ENCODE measurements at regions not wholly inside any gene's neighbourhood (a gene's known extent, or its start where the extent isn't known, plus 50 kb on each side); places are given as distances from the start of the nearest gene placed in this dataset.

DNA sequence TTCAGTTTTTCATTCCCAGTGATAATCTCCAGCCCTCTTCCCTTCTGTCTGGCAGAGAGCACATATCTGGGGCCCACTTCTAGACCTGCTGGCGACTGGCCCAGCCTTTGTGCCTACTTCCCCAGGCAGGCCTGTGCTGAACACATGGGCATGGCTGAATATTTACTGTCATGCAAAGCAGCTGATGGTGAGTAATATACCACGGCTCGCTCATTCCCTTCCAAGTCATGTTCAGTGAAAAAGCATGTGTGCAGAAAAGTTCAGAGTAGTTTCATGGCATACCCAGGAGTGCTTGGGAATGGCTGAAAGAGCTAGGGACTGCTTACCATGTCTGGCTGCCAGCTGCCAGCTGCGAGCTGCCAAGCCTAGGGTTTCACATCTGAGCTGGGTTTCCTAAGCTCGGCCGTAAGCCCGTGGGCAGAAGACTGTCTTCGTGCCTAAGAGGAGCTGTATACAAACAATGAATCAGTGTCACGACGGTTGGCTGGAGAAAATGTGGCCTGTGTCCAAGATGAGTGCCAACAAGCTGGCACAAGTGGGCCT is 179.9 kb upstream of the PELI2 start:
- peaks cover 0 to 12% of the 10 kb centered on the region in 2 donors for H3K27me3 Mint-ChIP-seq
- no peaks in the 10 kb centered on the region for H3K9me3 Mint-ChIP-seq
- no peak overlapping the region for H3K4me3 Mint-ChIP-seq
- DNase-seq (ENCODE audit: low spot score): no peak
- H3K27ac Mint-ChIP-seq: no peak overlapping the region
- ATAC-seq: no peak
- H3K36me3 Mint-ChIP-seq: no peaks in the 10 kb centered on the region
- no peaks in the 10 kb centered on the region for H3K4me1 Mint-ChIP-seq (ENCODE audit: low read depth in 2 of 2)

DNA sequence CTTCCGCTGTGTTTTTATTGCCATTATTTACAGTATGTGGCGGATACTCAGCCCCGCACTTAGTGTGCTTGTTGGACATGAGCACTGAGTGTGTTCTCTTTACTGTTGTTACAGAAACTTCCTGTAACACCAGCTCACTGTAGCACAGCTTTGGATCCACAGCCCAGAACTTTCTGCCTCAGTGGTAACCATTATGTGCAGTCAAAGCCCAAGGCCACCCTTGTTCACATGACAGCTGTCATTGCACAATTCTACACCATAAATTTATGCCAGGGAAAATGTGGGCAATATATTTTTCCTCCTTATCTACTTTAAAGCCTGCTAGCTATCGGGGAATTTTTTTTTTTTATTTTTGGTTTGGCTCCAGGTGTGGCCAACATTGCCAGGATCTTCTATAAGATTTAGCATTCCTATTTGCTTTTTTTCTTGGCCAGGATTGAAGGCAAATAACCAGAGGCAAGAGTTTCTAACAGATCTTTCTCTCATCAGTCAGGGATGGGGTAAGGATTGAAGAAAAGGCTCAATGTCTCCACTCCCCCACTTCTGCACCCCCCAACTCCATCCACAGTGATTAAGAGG is 176.0 kb upstream of the PELI2 start:
- no peaks in the 10 kb centered on the region for H3K9me3 Mint-ChIP-seq
- no peak for DNase-seq (ENCODE audit: low spot score)
- H3K4me3 Mint-ChIP-seq: no peak overlapping the region
- no peak for ATAC-seq
- H3K36me3 Mint-ChIP-seq: no peaks in the 10 kb centered on the region
- H3K27me3 Mint-ChIP-seq: peaks cover 0 to 10% of the 10 kb centered on the region in 2 donors
- no peak overlapping the region for H3K27ac Mint-ChIP-seq
- no peaks in the 10 kb centered on the region for H3K4me1 Mint-ChIP-seq (ENCODE audit: low read depth in 2 of 2)

DNA sequence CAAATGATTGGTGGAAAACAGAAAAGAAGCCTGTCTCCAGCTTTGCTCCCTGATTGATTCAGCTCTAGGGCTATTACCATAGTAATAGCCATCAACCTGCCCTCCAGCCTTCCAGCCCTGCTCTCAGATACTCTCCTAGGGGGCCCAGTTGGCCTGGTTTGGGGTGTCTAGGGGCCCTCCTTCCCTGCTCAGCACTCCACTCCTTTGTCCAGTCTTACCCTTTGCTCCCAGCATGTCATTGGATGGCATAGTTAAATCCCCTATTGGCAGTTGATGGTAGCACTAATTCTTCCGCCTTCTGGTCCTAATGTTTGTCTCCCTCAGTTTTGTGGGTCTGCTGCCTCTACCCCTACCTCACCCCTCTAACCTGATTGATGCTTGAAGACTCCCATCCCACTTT is 175.4 kb upstream of the PELI2 start:
- Mint-ChIP-seq H3K9me3 (no peaks in the 10 kb centered on the region), H3K4me3 (no peak overlapping the region), H3K4me1 (ENCODE audit: low read depth in 2 of 2) (no peaks in the 10 kb centered on the region), H3K36me3 (no peaks in the 10 kb centered on the region), H3K27ac (no peak overlapping the region), H3K27me3 (peaks cover 0 to 10% of the 10 kb centered on the region in 2 donors)
- ATAC-seq (no peak), DNase-seq (ENCODE audit: low spot score) (no peak)

DNA sequence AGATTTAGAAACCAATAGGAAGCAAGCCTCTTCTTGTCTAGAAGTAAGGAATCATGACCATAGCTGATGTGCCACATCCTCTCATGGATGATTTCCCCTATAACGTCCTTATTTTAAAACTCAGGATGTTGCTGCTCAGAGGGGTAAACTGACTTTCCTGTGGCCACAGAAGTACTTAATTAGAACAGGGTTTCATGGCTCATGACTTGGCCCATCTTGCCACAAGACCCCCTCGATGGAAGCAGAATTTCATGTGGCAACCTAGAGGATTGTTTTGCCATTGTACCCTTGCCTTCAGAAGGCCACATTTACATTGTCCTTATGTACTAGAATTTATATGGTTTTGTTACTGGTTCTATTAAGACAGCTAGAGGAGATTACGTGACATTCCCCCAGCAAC is 173.5 kb upstream of the PELI2 start:
- DNase-seq (ENCODE audit: low spot score) (no peak), ATAC-seq (no peak)
- Mint-ChIP-seq H3K27ac (no peak overlapping the region), H3K4me1 (ENCODE audit: low read depth in 2 of 2) (no peaks in the 10 kb centered on the region), H3K36me3 (no peaks in the 10 kb centered on the region), H3K4me3 (no peak overlapping the region), H3K27me3 (peaks cover 3 to 13% of the 10 kb centered on the region in 2 donors), H3K9me3 (no peaks in the 10 kb centered on the region)

DNA sequence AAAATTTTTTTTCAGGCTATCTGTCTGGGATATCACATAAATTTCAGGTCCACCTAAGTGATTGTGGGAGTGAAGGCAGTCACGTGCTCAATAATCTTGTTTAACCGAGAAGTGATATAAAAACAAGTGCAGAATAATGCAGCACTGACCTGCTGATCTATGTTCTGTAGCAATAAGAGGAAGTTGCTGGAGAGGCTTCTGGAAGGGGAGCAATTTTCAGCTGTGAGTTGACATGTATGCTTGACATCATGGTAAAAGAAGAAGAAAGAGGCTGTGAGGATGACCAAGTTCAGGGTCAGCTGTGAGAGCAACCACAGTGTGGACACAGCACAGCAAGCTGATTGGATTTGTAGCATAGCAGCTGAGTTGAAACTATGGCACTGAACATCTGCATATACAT is 172.0 kb upstream of the PELI2 start:
- Mint-ChIP-seq H3K27me3 (peaks cover 3 to 21% of the 10 kb centered on the region in 2 donors), H3K4me1 (ENCODE audit: low read depth in 2 of 2) (no peaks in the 10 kb centered on the region), H3K4me3 (no peak overlapping the region), H3K36me3 (no peaks in the 10 kb centered on the region), H3K9me3 (no peaks in the 10 kb centered on the region), H3K27ac (no peak overlapping the region)
- no peak for ATAC-seq
- DNase-seq (ENCODE audit: low spot score): no peak

DNA sequence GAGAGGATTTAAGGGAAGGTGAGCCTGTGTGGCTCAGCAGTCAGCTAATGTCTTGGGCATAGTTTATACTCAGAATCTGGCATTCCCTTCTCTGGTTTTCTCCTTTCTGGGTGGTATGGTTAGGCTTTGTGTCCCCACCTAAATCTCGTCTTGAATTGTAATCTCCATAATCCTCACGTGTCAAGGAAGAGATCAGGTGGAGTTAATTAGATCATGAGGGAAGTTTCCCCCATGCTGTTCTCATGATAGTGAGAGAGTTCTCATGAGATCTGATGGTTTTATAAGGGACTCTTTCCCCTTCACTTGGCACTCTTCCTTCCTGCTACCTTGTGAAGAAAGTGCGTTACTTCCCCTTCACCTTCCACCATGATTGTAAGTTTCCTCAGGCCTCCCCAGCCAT is 169.8 kb upstream of the PELI2 start:
- peaks cover 3 to 14% of the 10 kb centered on the region in 2 donors for H3K27me3 Mint-ChIP-seq
- no peak overlapping the region for H3K4me3 Mint-ChIP-seq
- no peak overlapping the region for H3K27ac Mint-ChIP-seq
- no peaks in the 10 kb centered on the region for H3K9me3 Mint-ChIP-seq
- DNase-seq (ENCODE audit: low spot score): no peak
- no peak for ATAC-seq
- H3K36me3 Mint-ChIP-seq: no peaks in the 10 kb centered on the region
- H3K4me1 Mint-ChIP-seq (ENCODE audit: low read depth in 2 of 2): no peaks in the 10 kb centered on the region

DNA sequence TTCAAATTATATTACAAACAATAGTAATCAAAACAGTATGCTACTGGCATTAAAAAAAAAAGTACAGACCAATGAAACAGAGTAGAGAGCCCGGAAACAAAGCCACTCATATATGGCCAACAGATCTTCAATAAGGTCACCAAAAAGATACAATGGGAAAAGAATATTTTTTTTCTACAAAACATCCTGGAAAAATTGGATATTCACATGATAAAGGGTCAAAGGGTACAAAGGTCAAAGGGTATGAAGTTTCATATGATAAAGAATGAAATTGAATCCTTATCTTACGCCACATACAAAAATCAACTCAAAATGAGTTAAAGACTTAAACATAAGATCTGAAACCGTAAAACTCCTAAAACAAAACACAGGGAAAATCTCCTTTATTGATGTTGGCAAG is 168.5 kb upstream of the PELI2 start:
- H3K4me1 Mint-ChIP-seq (ENCODE audit: low read depth in 2 of 2): no peaks in the 10 kb centered on the region
- no peak overlapping the region for H3K4me3 Mint-ChIP-seq
- ATAC-seq (no peak), DNase-seq (ENCODE audit: low spot score) (no peak)
- H3K27me3 Mint-ChIP-seq: peaks cover 3 to 10% of the 10 kb centered on the region in 2 donors
- H3K36me3 Mint-ChIP-seq: no peaks in the 10 kb centered on the region
- H3K27ac Mint-ChIP-seq: no peak overlapping the region
- no peaks in the 10 kb centered on the region for H3K9me3 Mint-ChIP-seq

DNA sequence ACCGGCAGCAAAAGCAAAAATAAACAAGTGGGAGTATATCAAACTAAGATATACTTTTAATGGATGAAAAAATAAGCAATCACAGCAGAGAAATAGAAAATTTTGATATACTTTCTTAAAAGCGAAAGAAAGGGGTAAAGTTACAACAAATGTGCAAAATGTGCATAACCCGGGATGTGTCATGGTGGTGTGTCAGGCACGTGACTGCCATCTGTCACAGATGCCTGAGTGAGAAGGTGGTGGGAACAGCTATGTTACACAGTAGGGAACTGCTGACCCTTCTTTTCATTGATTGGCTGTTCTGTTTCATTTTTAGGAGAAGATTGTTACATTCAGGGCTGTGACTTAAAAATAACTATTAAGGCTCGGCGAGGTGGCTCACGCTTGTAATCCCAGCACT is 168.1 kb upstream of the PELI2 start:
- H3K4me1 Mint-ChIP-seq (ENCODE audit: low read depth in 2 of 2): no peaks in the 10 kb centered on the region
- H3K4me3 Mint-ChIP-seq: no peak overlapping the region
- ATAC-seq: no peak

DNA sequence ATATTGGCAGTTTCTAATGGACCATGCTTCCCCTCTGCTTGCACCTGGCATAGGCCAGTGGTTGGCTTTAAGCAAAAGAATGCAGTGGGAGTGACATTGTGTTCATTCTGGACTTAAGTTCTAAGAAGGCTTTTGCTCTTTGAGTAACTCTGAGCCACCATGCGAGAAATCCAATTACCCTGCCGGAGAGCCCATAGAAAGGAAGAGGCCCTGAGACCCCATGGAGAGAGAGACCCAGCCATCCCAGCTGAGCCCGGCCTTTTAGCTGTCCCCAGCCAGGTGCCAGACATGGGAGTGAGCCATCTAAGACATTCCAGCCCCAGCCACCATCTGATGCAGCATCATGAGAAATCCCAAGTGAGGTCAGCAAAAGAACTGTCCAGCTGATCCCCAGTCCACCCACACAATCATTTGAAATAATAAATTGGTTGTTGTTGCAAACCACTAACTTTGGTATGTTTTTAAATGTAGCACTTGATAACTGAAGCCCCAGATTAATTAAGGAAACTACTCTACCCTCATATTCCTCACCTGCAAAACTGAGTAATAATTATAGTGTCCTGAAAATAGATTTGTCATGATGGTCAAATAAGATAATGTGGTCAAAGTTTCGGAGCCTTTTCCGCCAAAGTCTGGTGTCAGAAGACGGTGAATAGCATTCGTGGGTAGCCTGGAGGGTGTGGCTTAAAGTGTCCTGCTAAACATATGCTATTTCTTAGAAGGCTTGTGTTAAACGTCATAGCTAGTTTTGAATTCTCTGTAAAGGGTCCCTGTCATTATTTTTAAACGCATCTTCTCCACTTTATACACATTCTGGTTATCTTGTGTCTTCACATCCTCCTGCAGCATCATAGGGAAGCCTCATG is 166.6 kb upstream of the PELI2 start:
- H3K27ac Mint-ChIP-seq: no peak overlapping the region
- peaks cover 3 to 13% of the 10 kb centered on the region in 2 donors for H3K27me3 Mint-ChIP-seq
- no peaks in the 10 kb centered on the region for H3K36me3 Mint-ChIP-seq
- DNase-seq (ENCODE audit: low spot score) (no peak), ATAC-seq (no peak)
- H3K4me1 Mint-ChIP-seq (ENCODE audit: low read depth in 2 of 2): no peaks in the 10 kb centered on the region
- H3K9me3 Mint-ChIP-seq: no peaks in the 10 kb centered on the region
- H3K4me3 Mint-ChIP-seq: no peak overlapping the region

More for the DNA sequence above, 168.1 kb upstream of the PELI2 start:
- DNase-seq (ENCODE audit: low spot score): no peak
- Mint-ChIP-seq H3K27me3 (peaks cover 3 to 10% of the 10 kb centered on the region in 2 donors), H3K9me3 (no peaks in the 10 kb centered on the region), H3K36me3 (no peaks in the 10 kb centered on the region), H3K27ac (no peak overlapping the region)

DNA sequence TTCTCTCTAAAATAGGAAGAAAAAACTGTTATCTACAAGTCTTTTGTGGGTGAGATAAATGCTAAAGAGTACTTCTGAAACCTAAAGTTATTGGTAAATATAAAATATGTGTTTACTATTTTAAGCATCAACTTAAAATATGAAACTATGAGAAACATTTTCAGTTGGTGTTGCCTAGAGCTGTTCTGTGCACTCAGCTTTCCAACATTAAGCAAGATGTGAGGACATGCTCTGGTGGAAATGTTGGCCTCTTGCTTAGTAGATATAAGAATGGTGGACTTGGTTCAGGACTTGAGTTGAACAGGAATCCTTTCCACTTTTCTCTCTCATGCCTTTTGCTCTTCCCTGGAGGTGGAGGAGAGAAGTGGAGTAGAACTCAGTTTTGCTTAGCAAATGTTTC is 164.1 kb upstream of the PELI2 start:
- Mint-ChIP-seq H3K36me3 (no peaks in the 10 kb centered on the region), H3K9me3 (no peaks in the 10 kb centered on the region), H3K4me3 (no peak overlapping the region), H3K27ac (no peak overlapping the region), H3K4me1 (ENCODE audit: low read depth in 2 of 2) (no peaks in the 10 kb centered on the region), H3K27me3 (peaks cover 3 to 16% of the 10 kb centered on the region in 2 donors)
- ATAC-seq (no peak), DNase-seq (ENCODE audit: low spot score) (no peak)

DNA sequence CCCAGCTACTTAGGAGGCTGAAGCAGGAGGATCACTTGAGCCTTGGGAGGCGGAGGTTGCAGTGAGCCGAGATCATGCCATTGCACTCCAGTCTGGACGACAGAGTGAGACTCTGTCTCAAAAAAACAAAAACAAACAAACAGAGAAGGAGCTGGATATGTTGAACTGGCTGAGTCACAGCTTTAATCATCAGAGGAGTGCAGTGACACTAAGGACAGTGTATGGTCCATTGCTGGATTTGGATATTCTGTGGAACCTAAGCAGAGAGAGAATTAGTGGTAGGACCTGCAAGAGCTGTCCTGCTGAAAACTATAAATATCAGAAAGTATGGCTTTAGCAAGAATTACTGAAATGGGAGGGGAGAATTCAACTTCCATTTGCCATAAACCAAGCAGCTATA is 163.0 kb upstream of the PELI2 start:
- no peak overlapping the region for H3K4me3 Mint-ChIP-seq
- H3K9me3 Mint-ChIP-seq: no peaks in the 10 kb centered on the region
- DNase-seq (ENCODE audit: low spot score) (no peak), ATAC-seq (no peak)
- peaks cover 6 to 12% of the 10 kb centered on the region in 2 donors for H3K27me3 Mint-ChIP-seq
- no peaks in the 10 kb centered on the region for H3K4me1 Mint-ChIP-seq (ENCODE audit: low read depth in 2 of 2)
- no peaks in the 10 kb centered on the region for H3K36me3 Mint-ChIP-seq
- no peak overlapping the region for H3K27ac Mint-ChIP-seq

DNA sequence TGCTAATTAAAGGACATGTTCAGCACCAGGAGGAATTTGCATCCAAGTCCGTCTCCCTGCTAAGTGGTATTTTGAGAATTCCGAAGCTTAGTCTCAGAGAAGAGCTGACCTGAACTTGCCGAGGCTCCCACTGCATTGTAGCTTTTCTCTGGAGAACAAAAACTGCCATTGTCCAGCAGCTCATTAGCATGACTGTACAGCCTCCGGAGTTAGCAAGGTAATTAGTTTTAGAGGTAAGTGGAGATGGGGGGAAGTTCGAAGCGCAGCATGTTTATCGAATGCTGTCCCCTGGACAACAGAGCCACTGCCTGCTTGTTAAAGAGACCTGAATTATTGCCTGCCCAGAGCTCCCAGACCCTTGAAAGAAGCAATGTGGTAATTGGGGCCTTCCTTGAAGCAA is 160.3 kb upstream of the PELI2 start:
- Mint-ChIP-seq H3K4me3 (no peak overlapping the region), H3K4me1 (ENCODE audit: low read depth in 2 of 2) (no peaks in the 10 kb centered on the region)

DNA sequence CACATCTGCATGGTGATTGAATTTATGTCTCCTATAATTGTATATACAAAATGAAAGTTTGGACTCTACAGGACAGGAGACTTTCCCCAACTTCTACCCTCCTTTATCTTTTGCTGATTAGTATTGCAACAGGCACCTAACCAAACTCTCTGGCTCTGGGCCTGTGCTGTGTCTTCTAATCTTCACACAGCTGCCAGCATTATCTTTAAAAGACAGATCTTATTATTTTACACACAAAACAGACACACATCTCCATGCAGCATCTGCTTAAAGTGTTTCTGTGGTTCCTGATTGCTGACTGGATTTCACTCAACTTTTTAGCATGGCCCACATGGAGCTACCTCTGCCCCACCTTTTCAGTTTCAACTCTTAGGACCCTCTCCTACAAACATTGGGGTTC is 154.9 kb upstream of the PELI2 start:
- Mint-ChIP-seq H3K4me1 (ENCODE audit: low read depth in 2 of 2) (no peaks in the 10 kb centered on the region), H3K27me3 (peaks cover 8 to 11% of the 10 kb centered on the region in 2 donors), H3K36me3 (no peaks in the 10 kb centered on the region), H3K27ac (no peak overlapping the region), H3K9me3 (no peaks in the 10 kb centered on the region), H3K4me3 (no peak overlapping the region)
- ATAC-seq (no peak), DNase-seq (ENCODE audit: low spot score) (no peak)

More for the DNA sequence above, 160.3 kb upstream of the PELI2 start:
- no peak for DNase-seq (ENCODE audit: low spot score)
- H3K9me3 Mint-ChIP-seq: no peaks in the 10 kb centered on the region
- no peak overlapping the region for H3K27ac Mint-ChIP-seq
- H3K36me3 Mint-ChIP-seq: no peaks in the 10 kb centered on the region
- peaks cover 11 to 13% of the 10 kb centered on the region in 2 donors for H3K27me3 Mint-ChIP-seq
- ATAC-seq: no peak

DNA sequence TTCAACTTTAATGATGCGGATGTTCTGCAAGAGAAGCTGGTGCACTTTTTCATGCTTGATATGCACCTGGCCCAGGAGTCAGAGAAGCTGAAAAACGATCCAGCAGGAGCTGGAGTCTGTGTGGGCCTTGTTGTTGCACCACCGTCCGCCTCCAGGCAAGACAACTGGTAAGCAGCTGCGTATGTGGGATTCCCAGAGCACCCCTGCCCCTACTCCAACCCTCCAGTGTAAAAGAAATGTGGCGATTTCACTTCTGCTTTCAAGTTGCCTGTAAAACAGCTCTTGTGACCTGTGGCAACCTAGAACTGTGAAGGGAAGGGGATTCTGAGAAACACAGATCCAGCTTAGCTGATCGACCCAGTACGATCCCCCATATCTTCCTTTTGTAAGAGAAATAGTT is 154.1 kb upstream of the PELI2 start:
- Mint-ChIP-seq H3K4me3 (no peak overlapping the region), H3K36me3 (no peaks in the 10 kb centered on the region), H3K9me3 (no peaks in the 10 kb centered on the region), H3K27me3 (peaks cover 8 to 11% of the 10 kb centered on the region in 2 donors), H3K27ac (no peak overlapping the region), H3K4me1 (ENCODE audit: low read depth in 2 of 2) (no peaks in the 10 kb centered on the region)
- no peak for DNase-seq (ENCODE audit: low spot score)
- ATAC-seq: no peak
